GM13976 (cell line): ENCODE measurements at regions not wholly inside any gene's neighbourhood (a gene's known extent, or its start where the extent isn't known, plus 50 kb on each side); places are given as distances from the start of the nearest gene placed in this dataset.

Experiments
- DNase-seq: peaks from one replicate; pipeline ENCODE4 v3.0.0; 2012; ENCODE audit warnings: low spot score
- CTCF ChIP-seq: IDR thresholded peaks from 2 replicates; pipeline ENCODE4 v1.5.1; 2012; ENCODE audit warnings: borderline replicate concordance, mild to moderate bottlenecking; ENCODE audit not compliant: insufficient read depth; ENCODE audit errors: extremely low read depth, missing control alignments, control extremely low read depth
- in situ Hi-C: fragments of 300-500 bp; cut with MboI; formaldehyde crosslinking; loops from one replicate; pipeline ENCODE4 v1.12.0; 2022; ENCODE audit warnings: low sequenced_read_pairs, mixed read lengths, inconsistent platforms; ENCODE audit not compliant: unreplicated experiment

- in situ Hi-C loops: no loop called here
- no peak for TF ChIP-seq CTCF
- DNase-seq: no peak
Measured at GRCh38 chr7:12765431-12766100, 78.1 kb downstream of the ARL4A start.

- DNase-seq: no peak
- in situ Hi-C loops: no loop called here
- TF ChIP-seq CTCF: no peak
Measured at GRCh38 chr7:12766416-12766815, 79.0 kb downstream of the ARL4A start.

GRCh38 chr7:12768948-12769347, 81.5 kb downstream of the ARL4A start:
- in situ Hi-C loops: no loop called here
- TF ChIP-seq CTCF: no peak
- DNase-seq: no peak

- in situ Hi-C loops: no loop called here
- TF ChIP-seq CTCF: no peak
- DNase-seq: no peak
Measured at GRCh38 chr7:12769444-12769843, 82.0 kb downstream of the ARL4A start.

GRCh38 chr7:12770227-12770975, 83.0 kb downstream of the ARL4A start:
- DNase-seq: no peak
- in situ Hi-C loops: no loop called here

GRCh38 chr7:12771378-12771877, 84.0 kb downstream of the ARL4A start:
- TF ChIP-seq CTCF: no peak
- in situ Hi-C loops: no loop called here
- no peak for DNase-seq

More at GRCh38 chr7:12770227-12770975, 83.0 kb downstream of the ARL4A start:
- TF ChIP-seq CTCF: no peak
